GM12872 (cell line): ENCODE measurements at regions not wholly inside any gene's neighbourhood (a gene's known extent, or its start where the extent isn't known, plus 50 kb on each side); places are given as distances from the start of the nearest gene placed in this dataset.

Experiments
- TF ChIP-seq, protein P1 (sequence below): IDR thresholded peaks from 3 replicates; pipeline ENCODE4 v1.5.1; 2011; ENCODE audit warnings: low read depth, mild to moderate bottlenecking, low read length, moderate library complexity; ENCODE audit not compliant: insufficient read depth

DNA sequence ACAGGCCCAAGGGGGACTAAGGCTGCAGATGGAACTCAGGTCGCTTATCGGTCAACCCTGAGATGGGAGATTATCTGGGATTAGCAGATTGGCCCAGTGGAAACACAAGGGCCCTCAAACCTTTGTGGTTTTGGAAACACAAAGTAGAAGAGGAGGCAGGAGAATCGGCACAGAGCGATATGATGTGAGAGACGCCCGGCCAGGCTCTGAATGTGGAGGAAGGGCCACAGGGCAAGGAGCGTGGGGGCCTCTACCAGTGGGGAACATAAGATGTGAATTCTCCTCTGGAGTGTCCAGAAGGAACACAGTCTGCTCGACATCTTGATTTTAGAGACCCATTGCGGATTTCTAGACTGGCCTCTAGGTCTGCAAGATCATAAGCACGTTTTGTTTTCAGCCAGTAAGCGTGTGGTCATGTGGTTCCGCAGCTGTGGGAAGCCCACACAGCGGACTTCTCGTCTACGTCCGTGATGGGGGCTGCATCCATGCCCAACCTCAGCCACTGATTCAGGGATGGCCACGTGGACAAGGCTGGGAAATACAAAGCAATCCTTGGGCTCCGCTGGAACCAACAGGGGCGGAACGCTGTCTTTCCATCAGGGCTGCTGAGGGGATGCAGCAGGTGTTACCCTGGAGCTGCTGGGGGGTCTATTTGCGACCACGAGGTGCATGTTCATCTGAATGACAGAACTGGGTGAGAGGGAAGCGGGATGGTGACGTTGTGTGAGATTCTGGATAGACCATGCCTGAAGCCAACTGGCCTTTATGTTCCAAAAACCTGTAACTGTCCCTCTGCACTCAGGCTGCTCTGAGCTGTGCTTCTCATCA, 127.6 kb upstream of the PMEPA1 start:
- TF ChIP-seq, protein P1, sequence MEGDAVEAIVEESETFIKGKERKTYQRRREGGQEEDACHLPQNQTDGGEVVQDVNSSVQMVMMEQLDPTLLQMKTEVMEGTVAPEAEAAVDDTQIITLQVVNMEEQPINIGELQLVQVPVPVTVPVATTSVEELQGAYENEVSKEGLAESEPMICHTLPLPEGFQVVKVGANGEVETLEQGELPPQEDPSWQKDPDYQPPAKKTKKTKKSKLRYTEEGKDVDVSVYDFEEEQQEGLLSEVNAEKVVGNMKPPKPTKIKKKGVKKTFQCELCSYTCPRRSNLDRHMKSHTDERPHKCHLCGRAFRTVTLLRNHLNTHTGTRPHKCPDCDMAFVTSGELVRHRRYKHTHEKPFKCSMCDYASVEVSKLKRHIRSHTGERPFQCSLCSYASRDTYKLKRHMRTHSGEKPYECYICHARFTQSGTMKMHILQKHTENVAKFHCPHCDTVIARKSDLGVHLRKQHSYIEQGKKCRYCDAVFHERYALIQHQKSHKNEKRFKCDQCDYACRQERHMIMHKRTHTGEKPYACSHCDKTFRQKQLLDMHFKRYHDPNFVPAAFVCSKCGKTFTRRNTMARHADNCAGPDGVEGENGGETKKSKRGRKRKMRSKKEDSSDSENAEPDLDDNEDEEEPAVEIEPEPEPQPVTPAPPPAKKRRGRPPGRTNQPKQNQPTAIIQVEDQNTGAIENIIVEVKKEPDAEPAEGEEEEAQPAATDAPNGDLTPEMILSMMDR: no peak

DNA sequence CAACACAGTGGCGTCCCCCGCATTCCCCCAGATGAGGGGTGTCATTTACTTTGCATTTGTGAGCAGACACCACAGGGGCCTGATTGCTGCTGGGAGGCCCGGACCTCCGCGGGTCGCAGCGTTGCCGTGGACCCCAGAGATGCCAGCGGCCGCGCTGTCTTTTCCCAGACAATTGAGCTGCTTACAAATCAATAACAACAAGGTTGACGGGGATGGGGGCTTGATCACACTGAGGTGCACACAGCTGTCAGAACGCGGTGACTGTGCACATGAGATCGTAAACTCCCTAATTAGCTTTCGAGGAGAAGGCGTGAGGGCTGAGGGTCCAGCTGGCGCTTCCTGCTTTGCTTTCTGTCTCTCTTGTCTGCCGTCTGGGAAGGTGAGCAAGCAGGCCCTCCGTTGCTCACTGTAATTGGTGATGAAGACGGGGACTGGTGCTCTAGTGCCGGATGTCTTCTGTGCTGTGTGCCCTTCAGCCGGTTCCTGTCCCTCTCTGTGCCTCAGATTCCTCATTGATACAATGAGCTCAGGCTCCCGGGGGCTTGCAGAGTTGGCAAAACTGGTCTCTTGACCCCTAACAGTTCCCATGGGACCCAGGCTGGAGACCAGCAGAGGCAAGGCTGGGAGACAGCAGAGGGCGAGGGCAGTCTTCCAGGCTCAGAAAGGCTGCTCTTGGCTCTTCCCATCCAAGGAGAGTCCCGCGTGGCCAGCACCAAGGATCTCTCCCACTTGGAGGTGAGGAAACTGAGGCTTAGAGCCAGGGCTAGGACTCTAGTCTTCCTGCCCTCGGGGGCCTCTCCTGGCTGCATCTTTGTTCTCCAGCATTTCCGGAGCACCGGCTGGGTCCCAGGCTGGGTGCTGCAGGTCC, 126.0 kb upstream of the PMEPA1 start:
- TF ChIP-seq, protein P1: no peak

DNA sequence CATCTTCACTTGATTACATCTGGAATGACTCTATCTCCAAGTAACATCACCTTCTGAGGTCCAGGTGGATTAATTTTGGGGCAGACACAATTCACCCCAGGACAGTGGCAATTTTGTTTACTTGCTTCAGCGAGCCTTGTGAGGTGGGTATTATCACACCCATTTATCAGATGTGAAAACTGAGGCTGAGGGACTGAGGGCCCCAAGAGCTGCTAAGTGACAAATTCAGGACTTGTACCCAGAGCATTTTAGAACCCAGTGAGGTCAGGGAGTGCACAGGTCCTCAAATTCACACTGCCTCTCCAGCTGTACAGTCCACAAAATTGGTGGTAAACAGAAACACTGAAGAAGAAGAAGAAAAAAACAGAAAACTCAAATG, 125.2 kb upstream of the PMEPA1 start:
- TF ChIP-seq, protein P1: no peak

DNA sequence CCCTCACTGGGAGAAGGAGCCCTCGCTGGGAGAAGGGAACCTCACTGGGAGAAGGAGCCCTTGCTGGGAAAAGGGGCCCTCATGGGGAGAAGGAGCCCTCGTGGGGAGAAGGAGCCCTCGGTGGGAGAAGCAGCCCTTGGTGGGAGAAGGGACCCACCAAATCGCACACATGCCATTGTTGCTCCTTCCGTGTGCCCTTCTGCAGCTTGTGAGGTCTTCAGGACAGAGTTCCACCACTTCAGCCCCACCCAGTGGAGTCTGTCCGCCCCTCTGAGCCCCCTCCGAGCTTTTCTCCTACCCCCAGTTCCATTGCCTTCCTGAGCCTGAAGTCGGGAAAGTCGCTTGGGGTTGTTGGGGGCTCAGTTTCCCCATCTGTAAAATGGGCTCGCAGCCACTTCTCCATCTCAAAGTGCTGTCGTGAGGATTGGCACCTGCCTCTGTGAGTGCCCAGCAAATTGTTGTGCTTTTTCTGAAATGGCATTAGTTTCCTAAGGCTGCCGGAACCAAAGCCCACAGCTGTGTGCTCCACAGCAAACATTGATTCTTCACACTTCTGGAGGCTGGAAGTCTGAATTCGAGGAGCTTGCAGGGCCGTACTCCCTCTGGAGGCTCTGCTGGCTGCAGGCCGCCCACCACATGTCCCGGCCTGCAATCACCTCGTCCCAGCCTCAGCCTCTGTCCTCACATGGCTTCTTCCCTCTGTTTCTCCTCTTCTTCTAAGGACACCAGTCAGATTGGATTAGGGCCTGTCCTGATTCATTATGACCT, 124.7 kb upstream of the PMEPA1 start:
- TF ChIP-seq, protein P1: no peak

DNA sequence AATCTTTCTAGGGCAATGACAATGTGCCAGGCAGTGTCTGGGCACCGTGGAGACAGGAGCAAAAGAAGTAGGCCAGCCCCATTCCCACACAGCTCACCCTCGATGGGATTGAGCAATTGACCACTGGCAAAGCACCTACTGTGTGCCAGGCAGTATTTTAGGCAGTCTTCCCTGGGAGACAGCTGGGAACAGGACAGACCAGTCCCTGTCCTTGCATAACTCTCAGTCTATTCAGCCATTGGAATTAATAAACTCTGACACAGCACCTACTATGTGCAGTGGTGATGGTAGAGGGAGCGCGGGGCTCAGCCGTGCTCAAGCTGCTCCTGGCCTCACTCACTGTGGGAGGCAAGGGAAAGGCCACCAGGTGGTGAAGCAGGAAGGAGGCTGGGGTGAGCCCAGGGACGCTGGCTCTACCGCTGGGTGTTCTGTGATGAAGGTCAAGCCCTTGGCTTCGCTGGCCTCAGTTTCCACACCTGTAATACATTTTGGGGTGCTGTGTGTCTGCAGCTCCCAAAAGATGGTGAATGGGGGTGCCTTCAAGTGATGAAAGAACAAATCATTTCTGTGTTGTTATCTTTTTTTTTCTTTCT, 122.3 kb upstream of the PMEPA1 start:
- TF ChIP-seq, protein P1: no peak

DNA sequence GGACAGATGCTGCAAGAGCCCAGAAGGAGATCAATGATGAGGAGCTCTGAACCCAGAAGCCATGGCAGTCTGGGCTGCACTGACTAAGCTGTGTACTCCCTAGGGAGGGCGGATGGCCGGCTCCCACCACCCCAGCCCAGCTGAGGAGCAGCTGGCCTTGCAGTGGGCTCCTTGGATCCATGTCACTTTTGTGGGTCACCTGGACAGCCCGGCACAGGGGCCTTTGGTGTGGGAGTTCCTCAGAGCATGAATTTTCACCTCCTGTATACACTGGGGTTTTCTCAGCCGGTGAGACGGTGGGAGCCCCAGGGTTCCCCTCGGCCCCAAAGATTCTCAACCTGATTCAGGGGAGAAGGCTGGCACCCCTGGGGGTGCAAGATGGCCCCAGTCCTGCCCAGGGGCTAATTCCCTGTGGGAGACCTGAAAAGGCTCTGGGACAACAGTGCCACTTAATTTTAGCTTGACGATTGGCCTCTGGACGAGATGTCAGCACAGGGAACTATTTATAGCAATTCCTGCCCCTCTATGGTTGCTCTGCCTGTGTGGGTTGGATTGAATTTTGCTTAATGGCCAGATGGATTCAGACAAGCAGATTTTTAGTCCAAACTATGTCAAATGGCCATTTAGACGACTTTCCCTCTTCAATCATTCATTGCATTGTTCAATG, 121.6 kb upstream of the PMEPA1 start:
- TF ChIP-seq, protein P1: no peak
